ENCODE measurements at regions not wholly inside any gene's neighbourhood (a gene's known extent, or its start where the extent isn't known, plus 50 kb on each side); places are given as distances from the start of the nearest gene placed in this dataset.

DNA sequence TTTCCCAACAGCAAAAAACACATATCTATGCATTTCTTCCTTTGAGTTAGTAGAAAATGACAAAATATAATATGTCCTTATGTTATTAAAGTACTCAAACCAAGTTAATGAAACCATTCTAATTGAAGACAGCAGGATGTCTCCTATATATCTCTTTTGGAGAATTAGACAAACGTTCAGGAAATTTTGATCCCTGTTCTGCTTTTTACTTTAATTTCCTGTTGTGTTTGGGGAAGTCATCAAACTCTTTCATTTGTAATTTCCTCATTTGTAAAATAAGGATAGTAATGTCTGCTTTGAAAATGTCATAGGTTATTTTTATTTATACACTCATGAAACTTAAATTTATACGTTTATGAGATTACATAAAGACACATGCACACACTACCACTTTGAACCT lies 281.8 kb upstream of the ANO5 start:
- TF ChIP-seq, protein P1, sequence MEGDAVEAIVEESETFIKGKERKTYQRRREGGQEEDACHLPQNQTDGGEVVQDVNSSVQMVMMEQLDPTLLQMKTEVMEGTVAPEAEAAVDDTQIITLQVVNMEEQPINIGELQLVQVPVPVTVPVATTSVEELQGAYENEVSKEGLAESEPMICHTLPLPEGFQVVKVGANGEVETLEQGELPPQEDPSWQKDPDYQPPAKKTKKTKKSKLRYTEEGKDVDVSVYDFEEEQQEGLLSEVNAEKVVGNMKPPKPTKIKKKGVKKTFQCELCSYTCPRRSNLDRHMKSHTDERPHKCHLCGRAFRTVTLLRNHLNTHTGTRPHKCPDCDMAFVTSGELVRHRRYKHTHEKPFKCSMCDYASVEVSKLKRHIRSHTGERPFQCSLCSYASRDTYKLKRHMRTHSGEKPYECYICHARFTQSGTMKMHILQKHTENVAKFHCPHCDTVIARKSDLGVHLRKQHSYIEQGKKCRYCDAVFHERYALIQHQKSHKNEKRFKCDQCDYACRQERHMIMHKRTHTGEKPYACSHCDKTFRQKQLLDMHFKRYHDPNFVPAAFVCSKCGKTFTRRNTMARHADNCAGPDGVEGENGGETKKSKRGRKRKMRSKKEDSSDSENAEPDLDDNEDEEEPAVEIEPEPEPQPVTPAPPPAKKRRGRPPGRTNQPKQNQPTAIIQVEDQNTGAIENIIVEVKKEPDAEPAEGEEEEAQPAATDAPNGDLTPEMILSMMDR (IDR thresholded peaks at IDR 0.05; ENCODE audit: borderline replicate concordance, insufficient read depth, low read depth, low read length) = no peak
- H3K4me3 ChIP-seq (ENCODE audit: low read depth, low read length) = no peak overlapping the region

DNA sequence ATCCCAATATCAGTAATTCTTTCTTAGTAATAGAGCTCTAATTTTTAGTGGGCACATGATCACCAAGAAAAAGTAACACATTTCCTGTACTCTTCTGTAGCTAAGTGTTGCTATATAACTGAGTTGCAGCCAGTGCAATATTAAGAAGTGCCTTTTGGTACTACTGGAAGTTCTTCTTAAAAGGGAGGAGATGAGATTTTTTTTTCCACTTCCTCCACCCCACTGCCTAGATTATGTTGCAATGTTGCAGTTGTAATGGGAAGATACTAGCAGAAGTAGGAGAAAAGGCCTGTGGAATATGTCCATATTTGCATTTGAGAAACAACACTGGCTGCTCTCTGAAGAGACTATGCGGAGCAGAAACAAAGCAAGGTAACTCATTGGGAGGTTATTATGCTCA lies 280.6 kb upstream of the ANO5 start:
- H3K4me3 ChIP-seq (ENCODE audit: low read depth, low read length) = no peak overlapping the region
- TF ChIP-seq, protein P1 (IDR thresholded peaks at IDR 0.05; ENCODE audit: borderline replicate concordance, insufficient read depth, low read depth, low read length) = no peak

DNA sequence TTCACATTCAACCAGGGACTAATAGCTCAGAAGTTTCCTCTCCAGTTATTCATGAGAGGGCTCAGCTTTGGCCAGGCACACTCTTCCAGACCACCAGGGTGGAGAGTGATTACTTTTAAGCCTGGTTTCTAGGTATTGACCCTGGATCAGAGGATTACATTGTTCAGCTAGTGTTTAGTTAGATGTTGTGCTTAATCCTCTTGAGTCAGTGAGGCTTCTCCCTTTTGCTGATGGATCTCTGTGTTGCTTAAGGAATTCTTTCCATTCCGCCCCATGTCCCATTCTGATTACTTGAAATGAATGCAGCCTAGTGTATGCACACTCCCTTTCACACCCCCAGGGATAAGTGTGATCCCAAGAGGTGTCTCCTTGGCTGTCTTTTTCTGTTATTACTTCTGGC lies 271.7 kb upstream of the ANO5 start:
- TF ChIP-seq, protein P1 (IDR thresholded peaks at IDR 0.05; ENCODE audit: borderline replicate concordance, insufficient read depth, low read depth, low read length) = no peak
- no peak overlapping the region for H3K4me3 ChIP-seq (ENCODE audit: low read depth, low read length)

DNA sequence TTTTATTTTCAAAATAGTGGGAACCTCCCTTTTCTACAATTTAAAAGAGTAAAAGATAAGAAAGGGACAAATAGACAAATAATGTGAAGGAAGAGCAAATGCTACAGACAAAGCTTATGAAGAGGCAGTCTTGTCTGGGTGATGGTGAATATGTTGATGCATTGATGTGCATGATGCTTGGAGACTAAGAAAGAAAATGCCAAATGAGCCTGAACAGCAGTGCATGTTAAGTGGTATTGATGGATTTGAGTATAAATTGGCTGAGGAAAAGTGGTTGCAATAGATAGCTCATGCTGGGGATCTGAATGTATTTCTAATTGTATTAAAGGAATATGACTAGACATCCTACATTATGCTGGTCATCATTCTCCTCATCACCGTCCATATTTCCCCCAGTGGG lies 268.6 kb upstream of the ANO5 start:
- H3K4me3 ChIP-seq (ENCODE audit: low read depth, low read length) = no peak overlapping the region
- TF ChIP-seq, protein P1 (IDR thresholded peaks at IDR 0.05; ENCODE audit: borderline replicate concordance, insufficient read depth, low read depth, low read length) = no peak

DNA sequence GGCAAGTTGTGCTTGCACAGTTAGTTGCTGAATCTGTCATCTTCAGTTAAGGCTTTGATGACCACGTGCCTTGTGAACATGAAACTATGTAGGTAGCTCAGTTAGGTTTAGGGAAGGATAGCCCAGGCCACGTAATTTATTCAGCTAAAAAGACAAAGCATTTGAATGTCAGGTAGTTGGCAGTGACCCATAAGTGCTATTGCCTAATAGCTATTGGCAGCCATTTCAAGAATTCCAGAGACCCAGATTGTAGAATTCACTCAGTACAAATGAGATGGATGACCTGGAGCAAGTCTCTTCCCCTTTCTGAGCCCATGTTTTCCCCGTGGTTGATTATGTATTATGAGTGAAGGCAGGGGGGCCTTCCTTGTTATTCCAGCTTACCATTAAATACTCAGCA lies 265.3 kb upstream of the ANO5 start:
- no peak overlapping the region for H3K4me3 ChIP-seq (ENCODE audit: low read depth, low read length)
- TF ChIP-seq, protein P1 (IDR thresholded peaks at IDR 0.05; ENCODE audit: borderline replicate concordance, insufficient read depth, low read depth, low read length) = no peak

DNA sequence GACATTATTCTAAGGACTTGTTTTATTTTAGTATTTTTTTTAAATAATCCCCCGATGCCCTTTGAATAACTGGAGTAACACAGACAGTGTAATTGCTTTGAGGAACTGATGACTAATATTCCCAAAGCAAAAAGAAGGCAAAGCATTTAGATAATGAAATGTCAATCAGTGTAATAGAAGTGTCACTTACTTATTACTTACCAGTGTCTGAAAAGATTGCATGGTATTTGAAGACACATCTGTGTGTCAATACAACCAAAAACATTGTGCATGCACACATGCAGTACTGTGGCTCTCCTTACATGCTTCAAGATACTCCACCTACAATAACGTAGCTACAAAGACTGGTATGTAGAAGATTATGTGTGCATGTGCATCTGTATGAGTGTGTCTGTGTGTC lies 264.0 kb upstream of the ANO5 start:
- TF ChIP-seq, protein P1 (IDR thresholded peaks at IDR 0.05; ENCODE audit: borderline replicate concordance, insufficient read depth, low read depth, low read length) = no peak
- no peak overlapping the region for H3K4me3 ChIP-seq (ENCODE audit: low read depth, low read length)

DNA sequence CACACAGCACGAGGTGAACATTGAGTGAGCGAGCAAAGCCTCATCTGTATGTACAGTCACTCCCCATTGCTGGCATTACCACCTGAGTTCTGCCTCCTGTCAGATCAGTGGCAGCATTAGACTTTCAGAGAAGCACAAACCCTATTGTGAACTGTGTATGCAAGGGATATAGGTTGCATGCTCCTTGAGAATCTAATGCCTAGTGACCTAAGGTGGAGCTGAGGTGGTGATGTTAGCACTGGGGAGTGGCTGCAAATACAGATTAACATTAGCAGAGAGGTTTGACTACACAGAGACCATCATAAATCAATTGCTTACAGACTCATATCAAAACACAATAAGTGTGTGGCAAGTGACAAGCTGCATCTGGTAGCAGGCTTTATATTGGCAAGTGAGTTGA lies 262.5 kb upstream of the ANO5 start:
- no peak overlapping the region for H3K4me3 ChIP-seq (ENCODE audit: low read depth, low read length)
- TF ChIP-seq, protein P1 (IDR thresholded peaks at IDR 0.05; ENCODE audit: borderline replicate concordance, insufficient read depth, low read depth, low read length) = no peak

Measured in GM12875 (cell line).